Tibial nerve (tissue), 4 donors: ENCODE measurements at regions not wholly inside any gene's neighbourhood (a gene's known extent, or its start where the extent isn't known, plus 50 kb on each side); places are given as distances from the start of the nearest gene placed in this dataset.

Experiments used
- EP300 ChIP-seq, 2 donors: sonication (generic); formaldehyde crosslinking; IDR thresholded peaks; one replicate each; pipeline ENCODE4 v1.6.1; 2017; ENCODE audit warnings: antibody characterized with exemption in 2 of 2, mild to moderate bottlenecking in 1 of 2
- POLR2A ChIP-seq, 2 donors: fragments of 450-650 bp; IDR thresholded peaks; one replicate each; pipeline ENCODE4 v1.6.1; 2017; ENCODE audit warnings: antibody characterized with exemption in 2 of 2, mild to moderate bottlenecking in 2 of 2, moderate library complexity in 2 of 2
- TF ChIP-seq, protein P1 (sequence below), 5 experiments: fragments of 200-600 bp in 3 of 5; fragments of 450-650 bp in 2 of 5; sonication (generic) in 3 of 5; IDR thresholded peaks; one replicate each; pipeline ENCODE4 v1.5.1; 2016 to 2019; ENCODE audit warnings: antibody characterized with exemption in 5 of 5, mild to moderate bottlenecking in 3 of 5, moderate library complexity in 2 of 5

DNA sequence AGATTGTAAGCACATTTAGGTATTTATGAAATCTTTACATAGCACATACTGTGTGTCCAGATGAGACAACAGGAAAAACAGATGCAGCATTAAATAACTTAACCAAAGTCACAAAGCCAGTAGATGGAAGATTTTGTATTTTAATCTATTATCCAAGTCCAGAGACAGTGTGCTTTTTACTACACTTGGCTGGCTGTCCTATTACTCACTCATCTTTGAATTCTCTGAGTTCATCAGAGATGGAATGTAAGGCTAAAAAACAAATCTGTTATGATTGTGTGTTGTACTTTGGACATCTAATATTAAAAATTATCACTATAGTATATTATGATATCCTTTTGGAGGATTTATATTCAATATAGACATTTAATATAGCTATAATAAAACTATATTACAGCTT, 1189.4 kb downstream of the DSC3 start:
- TF ChIP-seq, protein P1, sequence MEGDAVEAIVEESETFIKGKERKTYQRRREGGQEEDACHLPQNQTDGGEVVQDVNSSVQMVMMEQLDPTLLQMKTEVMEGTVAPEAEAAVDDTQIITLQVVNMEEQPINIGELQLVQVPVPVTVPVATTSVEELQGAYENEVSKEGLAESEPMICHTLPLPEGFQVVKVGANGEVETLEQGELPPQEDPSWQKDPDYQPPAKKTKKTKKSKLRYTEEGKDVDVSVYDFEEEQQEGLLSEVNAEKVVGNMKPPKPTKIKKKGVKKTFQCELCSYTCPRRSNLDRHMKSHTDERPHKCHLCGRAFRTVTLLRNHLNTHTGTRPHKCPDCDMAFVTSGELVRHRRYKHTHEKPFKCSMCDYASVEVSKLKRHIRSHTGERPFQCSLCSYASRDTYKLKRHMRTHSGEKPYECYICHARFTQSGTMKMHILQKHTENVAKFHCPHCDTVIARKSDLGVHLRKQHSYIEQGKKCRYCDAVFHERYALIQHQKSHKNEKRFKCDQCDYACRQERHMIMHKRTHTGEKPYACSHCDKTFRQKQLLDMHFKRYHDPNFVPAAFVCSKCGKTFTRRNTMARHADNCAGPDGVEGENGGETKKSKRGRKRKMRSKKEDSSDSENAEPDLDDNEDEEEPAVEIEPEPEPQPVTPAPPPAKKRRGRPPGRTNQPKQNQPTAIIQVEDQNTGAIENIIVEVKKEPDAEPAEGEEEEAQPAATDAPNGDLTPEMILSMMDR (IDR thresholded peaks at IDR 0.05), result no peak
- TF ChIP-seq EP300 (IDR thresholded peaks at IDR 0.05), result no peak
- TF ChIP-seq POLR2A (IDR thresholded peaks at IDR 0.05), result no peak
